ENCODE measurements at regions not wholly inside any gene's neighbourhood (a gene's known extent, or its start where the extent isn't known, plus 50 kb on each side); places are given as distances from the start of the nearest gene placed in this dataset.

- Histone ChIP-seq H3K79me2 (ENCODE audit: insufficient read depth, low read depth, low read length) (no peaks in the 10 kb centered on the region), H3K36me3 (ENCODE audit: insufficient read depth, low read length) (no peaks in the 10 kb centered on the region), H3K4me2 (ENCODE audit: low read length) (no peak overlapping the region), H3K4me3 (ENCODE audit: low read depth, low read length, poor library complexity, severe bottlenecking) (no peak overlapping the region), H2AFZ (ENCODE audit: low read length) (no peak overlapping the region), H3K9me3 (ENCODE audit: low read length) (no peaks in the 10 kb centered on the region), H4K20me1 (ENCODE audit: insufficient read depth, low read length) (no peaks in the 10 kb centered on the region), H3K9me2 (ENCODE audit: insufficient read depth, low read length) (no peaks in the 10 kb centered on the region), H3K27ac (ENCODE audit: low read depth, low read length, poor library complexity, severe bottlenecking) (no peak overlapping the region), H3K4me1 (ENCODE audit: insufficient read depth, low read length, poor library complexity, severe bottlenecking) (no peaks in the 10 kb centered on the region)
- BruUV-seq (replicated peaks), result no TSS peak
- TF ChIP-seq EZH2phosphoT487 (IDR thresholded peaks at IDR 0.05; ENCODE audit: borderline replicate concordance, low read depth, low read length) (no peak), CTCF (conservative IDR thresholded peaks at IDR 0.05; ENCODE audit: low read length) (no peak)
- no peak for DNase-seq (ENCODE audit: low spot score)
- ChIA-PET POLR2A (interaction anchor here (0.9 kb wide), 1 partner anchor 415 kb away, joined by 7 read pairs; no protein-coding TSS in a partner anchor), CTCF (ENCODE audit: unreplicated experiment) (no interaction called here)
- intact Hi-C loops (cut with micrococcal nuclease; ENCODE audit: unreplicated experiment), result no loop called here
Observed at GRCh38 chr2:61634512-61634911, 96.4 kb upstream of the XPO1 start.

GRCh38 chr2:61633250-61633649 lies 95.1 kb upstream of the XPO1 start:
- ChIA-PET CTCF (ENCODE audit: unreplicated experiment) (interaction anchor here (1.1 kb wide), 1 partner anchor 122 kb away, joined by 3 read pairs; no protein-coding TSS in a partner anchor), POLR2A (interaction anchor here (0.8 kb wide), 1 partner anchor 29 kb away, joined by 3 read pairs; no protein-coding TSS in a partner anchor)
- intact Hi-C loops (cut with micrococcal nuclease; ENCODE audit: unreplicated experiment), result no loop called here

More at GRCh38 chr2:61633250-61633649, 95.1 kb upstream of the XPO1 start:
- BruUV-seq (replicated peaks), result no TSS peak
- H3K79me2 ChIP-seq (ENCODE audit: insufficient read depth, low read depth, low read length), result no peaks in the 10 kb centered on the region
- H3K27ac ChIP-seq (ENCODE audit: low read depth, low read length, poor library complexity, severe bottlenecking), result no peak overlapping the region
- no peak for DNase-seq (ENCODE audit: low spot score)
- TF ChIP-seq CTCF (conservative IDR thresholded peaks at IDR 0.05; ENCODE audit: low read length), result peak; percentile 53; the same call in 1 of the 2 replicates
- no peak for TF ChIP-seq EZH2phosphoT487 (IDR thresholded peaks at IDR 0.05; ENCODE audit: borderline replicate concordance, low read depth, low read length)
- H2AFZ ChIP-seq (ENCODE audit: low read length), result no peak overlapping the region
- no peak overlapping the region for H3K4me2 ChIP-seq (ENCODE audit: low read length)
- H3K4me3 ChIP-seq (ENCODE audit: low read depth, low read length, poor library complexity, severe bottlenecking), result no peak overlapping the region
- no peaks in the 10 kb centered on the region for H3K4me1 ChIP-seq (ENCODE audit: insufficient read depth, low read length, poor library complexity, severe bottlenecking)
- no peaks in the 10 kb centered on the region for H3K9me2 ChIP-seq (ENCODE audit: insufficient read depth, low read length)
- H4K20me1 ChIP-seq (ENCODE audit: insufficient read depth, low read length), result no peaks in the 10 kb centered on the region
- no peaks in the 10 kb centered on the region for H3K9me3 ChIP-seq (ENCODE audit: low read length)
- H3K36me3 ChIP-seq (ENCODE audit: insufficient read depth, low read length), result no peaks in the 10 kb centered on the region
